NT2/D1 (cell line): ENCODE measurements at regions not wholly inside any gene's neighbourhood (a gene's known extent, or its start where the extent isn't known, plus 50 kb on each side); places are given as distances from the start of the nearest gene placed in this dataset.

Experiments
- DNase-seq: peaks from one replicate; pipeline ENCODE4 v3.0.0-alpha.2; 2011; ENCODE audit warnings: low read depth, low spot score
- H3K27me3 ChIP-seq: 2 replicates; pipeline ENCODE4 v1.6.0; 2011; ENCODE audit warnings: mild to moderate bottlenecking; ENCODE audit not compliant: insufficient read length, insufficient read depth
- H3K36me3 ChIP-seq: 2 replicates; pipeline ENCODE4 v1.6.1; 2011; ENCODE audit warnings: mild to moderate bottlenecking, low read length, mixed read lengths; ENCODE audit not compliant: insufficient read depth, insufficient read length
- H3K4me1 ChIP-seq: 2 replicates; pipeline ENCODE4 v1.5.1; 2011; ENCODE audit not compliant: insufficient read depth, insufficient read length
- H3K4me3 ChIP-seq: 2 replicates; pipeline ENCODE4 v1.5.1; 2011; ENCODE audit warnings: low read depth; ENCODE audit not compliant: insufficient read length
- H3K9ac ChIP-seq: 2 replicates; pipeline ENCODE4 v1.6.0; 2011; ENCODE audit warnings: low read depth; ENCODE audit not compliant: insufficient read length
- H3K9me3 ChIP-seq: 2 replicates; pipeline ENCODE4 v1.5.1; 2011; ENCODE audit warnings: mild to moderate bottlenecking, low read length; ENCODE audit not compliant: insufficient read depth
- SUZ12 ChIP-seq: IDR thresholded peaks from 2 replicates; pipeline ENCODE4 v1.6.1; 2011; ENCODE audit not compliant: insufficient read length, insufficient read depth; ENCODE audit errors: extremely low read depth
- YY1 ChIP-seq: IDR thresholded peaks from 2 replicates; pipeline ENCODE4 v1.6.1; 2011; ENCODE audit not compliant: insufficient read length, insufficient read depth
- ZNF274 ChIP-seq: IDR thresholded peaks from 2 replicates; pipeline ENCODE4 v1.6.1; 2011; ENCODE audit warnings: mild to moderate bottlenecking, low read depth, low read length

DNA sequence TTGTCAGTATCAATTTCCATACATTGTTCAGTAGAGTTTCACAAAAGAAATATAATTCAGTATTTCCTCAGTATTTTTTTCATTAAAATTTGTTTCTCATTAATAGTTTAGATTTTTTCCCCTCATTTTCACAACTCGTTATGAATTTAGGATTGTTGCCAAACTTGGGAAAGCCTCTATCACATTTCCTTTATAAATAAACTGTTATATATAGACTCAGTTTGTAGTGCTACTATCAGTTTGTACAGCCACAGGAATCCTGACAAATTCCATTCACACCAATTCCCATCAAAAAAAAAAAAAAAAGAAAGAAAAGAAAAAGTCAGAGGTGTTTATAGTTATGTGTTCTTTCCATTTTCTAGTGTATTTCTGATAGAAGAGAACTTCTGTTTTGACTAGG is 123.3 kb upstream of the DCC start:
- Histone ChIP-seq H3K27me3 (no peaks in the 10 kb centered on the region), H3K4me3 (no peak overlapping the region), H3K36me3 (no peaks in the 10 kb centered on the region), H3K4me1 (no peaks in the 10 kb centered on the region), H3K9ac (no peak overlapping the region), H3K9me3 (no peaks in the 10 kb centered on the region)
- TF ChIP-seq YY1 (no peak), ZNF274 (no peak), SUZ12 (no peak)
- no peak for DNase-seq

DNA sequence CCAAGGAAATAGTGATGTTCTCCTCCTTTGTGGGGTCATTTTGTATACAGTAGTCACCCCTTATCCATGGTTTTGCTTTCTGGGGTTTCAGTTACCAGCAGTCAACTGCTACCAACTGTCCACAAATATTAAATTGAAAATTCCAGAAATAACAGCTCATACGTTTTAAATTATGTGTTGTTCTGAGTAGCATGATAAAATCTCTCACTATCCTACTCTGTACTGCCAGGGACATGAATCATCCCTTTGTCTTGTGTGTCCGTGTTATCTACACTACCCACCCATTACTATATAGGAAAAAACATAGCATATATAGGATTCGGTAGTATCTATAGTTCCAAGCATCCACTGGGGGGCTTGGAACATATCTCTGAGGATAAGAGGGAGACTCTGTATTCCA is 120.9 kb upstream of the DCC start:
- TF ChIP-seq ZNF274 (no peak), YY1 (no peak), SUZ12 (no peak)

DNA sequence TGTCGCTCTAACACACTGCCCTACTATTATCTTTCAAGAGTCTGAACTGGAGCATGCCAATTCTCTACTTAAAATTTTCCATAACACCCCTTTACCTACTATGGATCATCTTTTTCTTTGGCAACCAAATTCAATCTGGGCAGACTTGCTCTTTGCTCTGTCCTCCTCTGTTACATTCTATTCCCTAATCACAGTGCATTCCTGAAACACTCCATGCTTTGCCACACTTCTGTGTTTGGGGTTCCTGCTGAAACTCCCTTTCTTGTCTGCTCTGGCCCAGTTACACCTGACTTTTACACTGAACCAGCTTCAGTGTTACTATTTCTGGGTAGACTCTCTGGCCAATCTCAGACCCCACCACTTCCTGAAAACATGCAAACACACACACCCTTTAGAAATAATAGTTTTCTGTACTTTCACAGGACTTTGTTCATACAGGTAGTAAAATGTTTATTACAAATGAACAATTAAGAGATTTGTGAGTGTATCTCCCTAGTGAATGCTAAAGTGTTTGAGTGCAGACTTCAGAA is 119.9 kb upstream of the DCC start:
- no peak overlapping the region for H3K4me3 ChIP-seq
- TF ChIP-seq SUZ12 (no peak), YY1 (no peak), ZNF274 (no peak)
- no peak for DNase-seq
- H3K27me3 ChIP-seq, result no peaks in the 10 kb centered on the region
- no peaks in the 10 kb centered on the region for H3K4me1 ChIP-seq
- H3K9me3 ChIP-seq, result no peaks in the 10 kb centered on the region
- no peaks in the 10 kb centered on the region for H3K36me3 ChIP-seq
- H3K9ac ChIP-seq, result no peak overlapping the region

More for the DNA sequence above, 120.9 kb upstream of the DCC start:
- H3K36me3 ChIP-seq, result no peaks in the 10 kb centered on the region
- H3K9ac ChIP-seq, result no peak overlapping the region
- no peak overlapping the region for H3K4me3 ChIP-seq
- no peaks in the 10 kb centered on the region for H3K9me3 ChIP-seq
- H3K4me1 ChIP-seq, result no peaks in the 10 kb centered on the region
- DNase-seq, result no peak
- no peaks in the 10 kb centered on the region for H3K27me3 ChIP-seq

DNA sequence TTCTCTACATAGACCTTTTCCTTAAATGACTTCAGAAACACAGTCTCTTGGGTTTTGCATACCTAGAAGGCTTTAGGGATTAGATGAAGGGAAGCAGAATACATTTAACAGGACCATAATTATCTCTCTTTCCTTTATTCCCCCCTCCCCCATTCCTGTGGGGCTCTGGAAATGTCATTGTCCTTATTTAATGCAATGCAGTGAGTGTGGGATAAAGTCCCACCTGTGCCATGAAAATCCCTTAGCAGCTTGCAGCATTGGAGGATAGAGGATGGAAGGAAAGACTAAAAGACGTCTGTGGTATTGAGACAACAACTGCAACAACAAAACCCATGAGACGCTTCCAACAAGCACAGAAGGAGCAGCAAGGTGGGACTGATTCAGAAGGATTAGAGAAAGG is 117.8 kb upstream of the DCC start:
- DNase-seq, result no peak
- no peak overlapping the region for H3K9ac ChIP-seq
- no peaks in the 10 kb centered on the region for H3K36me3 ChIP-seq
- no peaks in the 10 kb centered on the region for H3K4me1 ChIP-seq
- H3K27me3 ChIP-seq, result no peaks in the 10 kb centered on the region
- H3K4me3 ChIP-seq, result no peak overlapping the region
- H3K9me3 ChIP-seq, result no peaks in the 10 kb centered on the region
- no peak for TF ChIP-seq YY1
- no peak for TF ChIP-seq SUZ12
- TF ChIP-seq ZNF274, result no peak

- DNase-seq, result no peak
- no peaks in the 10 kb centered on the region for H3K27me3 ChIP-seq
- no peak overlapping the region for H3K9ac ChIP-seq
- no peaks in the 10 kb centered on the region for H3K36me3 ChIP-seq
- no peak overlapping the region for H3K4me3 ChIP-seq
- no peaks in the 10 kb centered on the region for H3K4me1 ChIP-seq
- TF ChIP-seq ZNF274, result no peak
- TF ChIP-seq SUZ12, result no peak
- no peak for TF ChIP-seq YY1
- no peaks in the 10 kb centered on the region for H3K9me3 ChIP-seq
Observed at GRCh38 chr18:52227536-52227935, 112.5 kb upstream of the DCC start.

- H3K4me3 ChIP-seq, result no peak overlapping the region
- no peaks in the 10 kb centered on the region for H3K27me3 ChIP-seq
- no peak overlapping the region for H3K9ac ChIP-seq
- H3K9me3 ChIP-seq, result no peaks in the 10 kb centered on the region
- H3K36me3 ChIP-seq, result no peaks in the 10 kb centered on the region
- peak; percentile 16 for DNase-seq
- no peaks in the 10 kb centered on the region for H3K4me1 ChIP-seq
- TF ChIP-seq YY1 (no peak), ZNF274 (no peak), SUZ12 (no peak)
Observed at GRCh38 chr18:52228166-52228565, 111.8 kb upstream of the DCC start.

DNA sequence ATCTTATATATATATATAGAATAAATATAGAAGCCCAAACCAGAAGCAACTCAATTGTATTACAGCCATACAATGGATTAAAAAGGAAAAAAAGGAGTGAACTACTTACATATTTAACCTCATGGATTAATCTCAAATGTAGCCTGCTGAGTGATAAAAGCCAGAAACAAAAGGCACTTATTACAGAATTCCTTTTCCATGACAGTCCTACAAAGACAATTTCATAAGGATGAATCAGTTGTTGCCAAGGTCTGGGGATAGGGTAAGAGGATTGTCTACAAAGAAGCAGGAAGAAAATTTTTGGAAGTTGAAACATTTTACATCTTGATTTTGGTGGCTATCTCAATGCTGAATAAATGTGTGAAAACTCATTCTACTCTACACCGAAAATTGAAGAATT is 103.9 kb upstream of the DCC start:
- no peaks in the 10 kb centered on the region for H3K4me1 ChIP-seq
- no peaks in the 10 kb centered on the region for H3K36me3 ChIP-seq
- no peak for DNase-seq
- TF ChIP-seq SUZ12, result no peak
- no peak for TF ChIP-seq YY1
- no peak for TF ChIP-seq ZNF274
- no peaks in the 10 kb centered on the region for H3K27me3 ChIP-seq
- no peak overlapping the region for H3K4me3 ChIP-seq
- no peaks in the 10 kb centered on the region for H3K9me3 ChIP-seq
- no peak overlapping the region for H3K9ac ChIP-seq
